ENCODE measurements at regions not wholly inside any gene's neighbourhood (a gene's known extent, or its start where the extent isn't known, plus 50 kb on each side); places are given as distances from the start of the nearest gene placed in this dataset.

DNA sequence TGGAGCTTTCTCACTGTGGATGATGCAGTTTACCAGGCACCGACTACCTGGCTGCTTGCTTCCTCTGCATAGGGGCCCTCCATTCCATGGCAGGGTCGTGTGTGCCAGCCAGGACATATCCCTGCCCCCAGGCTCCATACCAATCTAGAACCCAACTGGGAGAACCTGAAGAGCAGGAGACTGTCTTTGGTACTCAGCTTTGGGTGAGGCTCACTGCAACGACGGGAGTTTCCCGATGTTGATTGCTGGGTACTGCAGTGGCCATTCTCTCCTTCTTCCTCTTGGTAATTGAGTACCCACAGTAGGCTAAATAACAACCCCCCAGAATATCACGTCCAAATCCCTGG lies 133.3 kb upstream of the SERTAD2 start:
- TF ChIP-seq, protein P1, sequence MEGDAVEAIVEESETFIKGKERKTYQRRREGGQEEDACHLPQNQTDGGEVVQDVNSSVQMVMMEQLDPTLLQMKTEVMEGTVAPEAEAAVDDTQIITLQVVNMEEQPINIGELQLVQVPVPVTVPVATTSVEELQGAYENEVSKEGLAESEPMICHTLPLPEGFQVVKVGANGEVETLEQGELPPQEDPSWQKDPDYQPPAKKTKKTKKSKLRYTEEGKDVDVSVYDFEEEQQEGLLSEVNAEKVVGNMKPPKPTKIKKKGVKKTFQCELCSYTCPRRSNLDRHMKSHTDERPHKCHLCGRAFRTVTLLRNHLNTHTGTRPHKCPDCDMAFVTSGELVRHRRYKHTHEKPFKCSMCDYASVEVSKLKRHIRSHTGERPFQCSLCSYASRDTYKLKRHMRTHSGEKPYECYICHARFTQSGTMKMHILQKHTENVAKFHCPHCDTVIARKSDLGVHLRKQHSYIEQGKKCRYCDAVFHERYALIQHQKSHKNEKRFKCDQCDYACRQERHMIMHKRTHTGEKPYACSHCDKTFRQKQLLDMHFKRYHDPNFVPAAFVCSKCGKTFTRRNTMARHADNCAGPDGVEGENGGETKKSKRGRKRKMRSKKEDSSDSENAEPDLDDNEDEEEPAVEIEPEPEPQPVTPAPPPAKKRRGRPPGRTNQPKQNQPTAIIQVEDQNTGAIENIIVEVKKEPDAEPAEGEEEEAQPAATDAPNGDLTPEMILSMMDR (IDR thresholded peaks at IDR 0.05) = no peak
- TF ChIP-seq POLR2A (IDR thresholded peaks at IDR 0.05) (no peak), EP300 (IDR thresholded peaks at IDR 0.05) (no peak)
